Right renal cortex interstitium (tissue), 3 donors: ENCODE measurements at regions not wholly inside any gene's neighbourhood (a gene's known extent, or its start where the extent isn't known, plus 50 kb on each side); places are given as distances from the start of the nearest gene placed in this dataset.
"Not testable (repeated sequence)": the region's sequence is repeated elsewhere in the genome, so short reads cannot be mapped to it uniquely, and the experiment has no call there.

ENCODE experiments used
- DNase-seq, 3 donors: peaks; one replicate each; pipeline ENCODE4 v3.0.0-alpha.2; 2013; ENCODE audit warnings: low read depth in 3 of 3, low spot score in 2 of 3

DNA sequence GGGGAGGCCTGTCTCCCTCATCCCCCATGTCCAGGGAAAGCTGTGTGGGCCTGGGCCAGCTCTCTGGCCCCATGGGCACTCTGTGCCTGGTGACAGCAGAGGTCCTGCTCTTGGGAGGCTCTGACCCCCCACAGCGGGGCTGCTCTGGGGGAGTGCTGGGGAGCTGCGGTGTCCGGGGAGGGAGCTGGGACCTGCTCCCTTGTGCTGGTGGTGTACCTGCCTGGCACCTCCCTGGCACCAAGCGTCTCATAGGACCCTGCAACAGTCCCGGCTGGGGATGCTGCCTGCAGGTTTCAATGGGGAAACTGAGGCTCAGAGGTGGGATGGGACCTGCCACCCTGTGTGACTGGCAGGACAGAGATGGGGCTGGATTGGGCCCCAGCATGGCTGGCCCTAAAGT lies 111.3 kb downstream of the KIF26A start:
- no peak for DNase-seq

DNA sequence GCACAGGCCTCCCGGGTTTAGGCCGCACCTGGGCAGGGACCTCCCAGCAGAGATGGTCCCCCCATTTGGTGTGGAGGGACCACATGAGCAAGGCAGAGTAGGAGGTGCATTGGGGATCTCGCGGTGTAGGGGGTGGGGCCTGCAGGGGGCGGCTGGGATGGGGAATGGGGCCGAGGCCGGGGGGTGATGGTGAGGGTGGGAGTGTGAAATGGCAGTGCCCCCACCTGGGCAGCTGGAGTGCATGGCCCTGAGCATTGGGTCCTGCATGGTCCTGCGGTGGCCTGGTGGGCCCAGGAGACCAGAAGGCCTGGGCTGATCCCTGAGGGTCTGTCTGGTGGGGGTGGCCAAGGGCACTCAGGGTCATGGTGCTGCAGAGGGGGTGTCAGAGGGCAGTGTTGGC lies 111.8 kb downstream of the KIF26A start:
- no peak for DNase-seq

DNA sequence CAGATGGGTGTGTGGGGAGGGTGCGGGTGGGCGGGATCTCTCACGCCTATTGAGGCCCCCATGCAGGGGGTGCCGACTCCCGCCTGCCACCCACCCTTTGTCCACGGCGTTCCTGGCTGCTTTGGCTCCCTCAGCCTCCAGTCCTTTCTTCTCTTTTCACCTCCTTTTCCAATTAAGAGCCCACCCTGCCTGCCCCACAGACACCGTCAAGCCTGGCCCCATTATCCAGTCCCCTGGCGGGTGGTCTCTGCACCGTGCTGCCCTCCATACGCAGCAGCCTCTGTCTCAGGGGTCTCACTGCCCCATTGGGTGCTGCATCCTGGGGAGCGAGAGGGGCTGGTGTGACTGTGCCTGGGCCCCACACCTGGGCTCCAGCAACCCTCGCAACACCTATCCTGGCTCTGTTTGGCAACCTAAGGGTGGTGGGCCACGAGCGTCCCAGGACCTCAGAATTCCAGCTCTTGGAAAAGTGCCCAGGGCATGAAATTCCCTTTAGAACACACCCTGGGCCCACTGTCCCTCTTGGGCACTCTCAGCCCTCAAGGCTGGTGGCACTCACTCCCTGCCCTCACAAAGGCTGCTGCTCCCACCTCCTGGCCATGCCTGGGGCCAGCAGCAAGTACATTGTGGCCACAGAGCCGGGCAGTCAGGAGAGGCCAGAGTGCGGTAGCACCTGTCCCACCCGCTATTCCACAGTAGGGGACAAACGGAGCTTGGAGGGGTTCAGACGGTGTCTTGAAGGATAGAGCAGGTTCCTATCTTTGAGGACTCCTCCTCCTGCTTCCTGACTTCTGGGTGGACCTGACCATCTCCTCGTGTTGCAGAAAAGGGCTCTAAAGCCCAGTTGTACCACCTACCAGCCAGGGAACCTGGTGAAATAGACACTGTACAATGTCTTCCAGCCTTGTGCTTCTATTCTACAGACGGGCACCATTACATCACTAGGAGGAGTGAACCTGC lies 114.1 kb downstream of the KIF26A start:
- no peak for DNase-seq

DNA sequence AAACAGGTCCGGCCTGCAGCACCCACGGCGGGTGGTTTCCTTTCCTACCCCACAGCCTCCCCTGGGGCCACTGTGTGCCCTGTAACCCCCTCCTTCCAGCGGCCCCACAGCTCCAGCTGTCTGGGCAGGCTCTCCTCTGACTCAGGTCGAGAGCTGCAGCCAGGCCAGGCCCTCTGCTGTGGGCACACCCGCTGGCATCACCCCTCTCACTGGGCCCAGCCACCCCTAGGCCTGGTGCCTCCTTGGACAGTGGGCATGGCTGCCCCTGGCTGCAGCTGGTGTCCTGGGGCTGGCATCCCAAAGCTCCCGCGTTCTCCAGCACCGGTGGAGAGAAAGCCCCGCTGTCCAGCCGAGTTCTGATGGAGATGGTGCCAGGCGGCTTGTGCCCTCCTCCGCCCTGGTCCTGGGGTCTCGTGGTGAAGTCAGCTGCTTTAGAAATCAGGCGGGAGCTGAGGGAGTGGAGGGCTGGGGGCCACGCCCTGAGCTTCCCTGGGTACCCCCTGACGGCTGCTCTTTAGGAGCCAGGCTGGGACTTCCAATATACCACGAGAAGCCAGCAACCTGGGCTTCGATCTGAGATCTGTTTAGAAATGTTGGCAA lies 114.9 kb downstream of the KIF26A start:
- no peak for DNase-seq

DNA sequence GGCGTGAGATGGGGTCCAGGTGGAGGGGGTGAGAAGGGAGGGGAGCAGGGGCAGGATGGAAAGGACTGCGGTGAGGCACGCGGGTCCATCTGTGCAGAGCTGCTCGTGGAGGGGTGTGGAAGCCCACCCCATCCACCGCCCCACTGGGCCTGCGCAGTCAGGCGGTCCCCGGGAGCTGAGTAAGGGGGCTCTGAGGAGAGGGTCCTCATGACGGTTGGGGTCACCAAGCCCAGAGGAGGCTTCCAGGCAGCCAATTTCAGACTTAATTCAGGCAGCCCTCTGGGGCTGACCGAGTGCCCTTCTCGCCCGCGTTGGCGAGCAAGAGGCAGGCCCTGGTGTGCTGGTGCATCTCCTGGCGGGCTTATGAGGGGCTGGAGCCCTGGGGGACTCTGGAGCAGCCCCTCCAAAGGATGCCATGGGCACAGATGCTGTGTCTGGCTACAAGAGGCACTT lies 115.5 kb downstream of the KIF26A start:
- no peak for DNase-seq

DNA sequence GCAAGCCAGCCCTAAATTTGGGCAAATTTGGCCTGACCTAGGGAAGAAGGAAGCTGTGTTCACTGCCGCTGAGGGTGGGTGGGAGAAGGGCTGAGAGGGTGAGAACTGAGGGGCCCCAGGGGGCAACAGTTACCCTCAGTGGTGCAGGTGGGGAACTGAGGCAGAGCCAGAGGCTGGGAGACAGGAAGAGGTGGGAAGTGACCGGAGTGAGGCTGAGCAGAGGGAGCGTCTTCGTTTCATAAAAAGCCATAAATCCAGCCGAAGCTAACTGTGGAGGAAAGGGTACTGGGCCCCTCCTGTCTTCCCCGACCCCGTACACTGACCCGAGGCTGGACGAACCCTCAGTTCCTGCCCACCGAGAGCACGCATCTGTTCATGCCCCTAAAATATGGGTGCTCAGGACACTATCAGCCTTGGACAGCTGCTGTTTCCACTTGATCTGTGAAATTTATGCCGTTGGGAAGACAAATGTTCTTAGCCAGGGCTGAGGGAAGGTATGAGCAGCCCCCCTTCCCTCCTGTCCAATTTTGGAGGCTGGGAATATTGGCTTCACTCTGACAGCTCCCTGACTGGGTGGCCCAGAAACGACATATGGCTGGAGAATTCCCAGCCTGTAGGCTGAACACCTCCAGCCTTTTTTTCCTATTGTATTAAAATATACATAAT lies 116.5 kb downstream of the KIF26A start:
- DNase-seq = no peak

DNA sequence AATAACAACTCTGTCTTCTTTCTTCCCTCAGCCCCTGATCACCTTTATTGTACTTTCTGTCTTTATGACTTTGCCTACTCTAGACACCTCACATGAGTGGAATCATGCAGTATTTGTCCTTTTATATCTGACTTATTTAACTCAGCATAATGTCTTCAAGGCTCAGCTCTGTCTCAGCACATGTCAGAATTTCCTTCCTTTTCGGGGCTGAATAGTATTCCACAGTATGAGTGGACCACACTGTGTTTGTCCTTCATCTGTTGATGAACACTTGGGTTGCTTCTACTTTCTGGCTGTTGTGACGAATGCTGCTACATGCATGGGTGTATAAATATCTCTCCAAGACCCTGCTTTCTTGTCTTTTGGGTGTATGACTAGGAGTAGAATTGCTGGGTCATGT lies 117.6 kb downstream of the KIF26A start:
- DNase-seq = no peak

DNA sequence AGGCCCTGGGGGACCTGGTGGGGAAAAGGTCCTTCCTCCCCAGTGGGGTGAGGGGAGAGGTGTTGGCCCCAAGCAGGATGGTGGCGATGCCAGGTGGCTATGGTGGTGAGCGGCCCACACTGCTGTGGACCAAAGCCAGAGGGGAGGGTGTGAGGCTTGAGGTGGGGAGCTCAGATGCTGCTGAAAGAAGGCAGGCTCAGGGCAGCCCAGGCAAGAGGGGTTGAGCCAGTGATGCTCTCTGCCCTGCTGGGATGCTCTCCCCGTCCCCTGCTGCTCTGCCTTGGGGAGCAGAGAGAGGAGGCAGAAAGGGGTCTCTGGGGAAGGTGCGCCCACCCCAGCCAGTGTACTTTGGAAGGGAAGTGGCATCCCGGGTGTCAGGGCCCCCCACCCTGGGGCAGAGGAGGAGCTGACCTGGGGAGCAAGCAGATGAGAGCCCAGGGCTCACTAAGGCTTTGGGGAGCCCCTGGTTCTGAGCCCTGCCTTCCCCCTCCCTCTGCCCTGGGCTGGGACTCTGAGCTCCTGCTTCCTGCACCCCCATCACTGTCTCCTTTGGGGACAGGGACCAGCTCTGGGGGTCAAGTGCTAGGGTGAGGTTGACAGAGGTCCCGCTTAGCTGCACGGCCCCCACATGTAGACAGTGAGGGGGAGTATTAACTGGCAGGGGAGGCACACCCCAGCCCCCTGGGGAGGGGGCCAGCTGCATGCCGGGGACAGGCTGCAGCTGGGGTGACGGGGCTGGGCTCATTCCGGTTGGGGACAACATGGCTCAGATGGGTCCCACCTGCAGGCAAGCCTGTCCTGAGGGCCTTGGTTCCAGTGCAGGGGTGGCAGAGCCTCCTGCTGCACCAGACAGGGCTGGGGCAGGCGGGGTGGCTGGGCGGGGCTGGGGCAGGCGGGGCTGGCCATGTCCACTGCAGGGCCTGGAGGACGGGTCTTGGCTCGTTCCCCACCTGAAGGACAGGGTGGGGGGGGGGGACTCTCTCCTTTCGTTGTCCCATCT lies 124.4 kb downstream of the KIF26A start:
- no peak for DNase-seq

DNA sequence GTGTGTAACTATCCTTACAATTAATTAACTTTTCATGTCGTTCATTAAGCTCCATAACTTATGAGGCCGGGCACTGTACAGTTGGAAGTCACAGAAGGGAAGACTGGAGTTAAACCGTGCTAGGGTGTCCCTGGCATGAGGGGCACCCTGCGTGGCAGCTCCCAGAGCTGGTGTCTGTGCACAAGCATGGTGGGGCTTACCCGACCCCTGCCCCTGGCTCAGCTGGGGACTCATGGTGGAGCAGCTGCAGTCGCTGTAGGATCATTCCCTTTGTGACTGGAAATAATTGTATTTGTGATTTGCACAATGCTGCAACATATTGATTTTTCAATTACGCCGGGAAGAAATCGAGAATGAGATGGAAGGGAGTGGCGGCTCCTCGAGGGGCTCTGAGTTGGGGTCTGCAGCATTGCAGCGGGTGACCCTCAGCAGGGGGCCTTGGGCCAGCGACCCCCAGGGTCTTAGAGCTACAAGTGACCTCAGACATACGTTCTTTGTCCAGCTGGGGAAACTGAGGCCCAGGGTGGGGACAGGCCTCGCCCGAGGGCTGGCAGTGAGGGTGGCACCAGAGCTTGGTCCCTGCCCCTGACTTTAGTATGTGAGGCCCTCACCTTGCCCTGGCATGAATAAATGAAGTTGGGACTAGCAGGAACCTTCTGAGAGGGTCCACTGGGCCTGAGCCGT lies 125.4 kb downstream of the KIF26A start:
- no peak for DNase-seq

DNA sequence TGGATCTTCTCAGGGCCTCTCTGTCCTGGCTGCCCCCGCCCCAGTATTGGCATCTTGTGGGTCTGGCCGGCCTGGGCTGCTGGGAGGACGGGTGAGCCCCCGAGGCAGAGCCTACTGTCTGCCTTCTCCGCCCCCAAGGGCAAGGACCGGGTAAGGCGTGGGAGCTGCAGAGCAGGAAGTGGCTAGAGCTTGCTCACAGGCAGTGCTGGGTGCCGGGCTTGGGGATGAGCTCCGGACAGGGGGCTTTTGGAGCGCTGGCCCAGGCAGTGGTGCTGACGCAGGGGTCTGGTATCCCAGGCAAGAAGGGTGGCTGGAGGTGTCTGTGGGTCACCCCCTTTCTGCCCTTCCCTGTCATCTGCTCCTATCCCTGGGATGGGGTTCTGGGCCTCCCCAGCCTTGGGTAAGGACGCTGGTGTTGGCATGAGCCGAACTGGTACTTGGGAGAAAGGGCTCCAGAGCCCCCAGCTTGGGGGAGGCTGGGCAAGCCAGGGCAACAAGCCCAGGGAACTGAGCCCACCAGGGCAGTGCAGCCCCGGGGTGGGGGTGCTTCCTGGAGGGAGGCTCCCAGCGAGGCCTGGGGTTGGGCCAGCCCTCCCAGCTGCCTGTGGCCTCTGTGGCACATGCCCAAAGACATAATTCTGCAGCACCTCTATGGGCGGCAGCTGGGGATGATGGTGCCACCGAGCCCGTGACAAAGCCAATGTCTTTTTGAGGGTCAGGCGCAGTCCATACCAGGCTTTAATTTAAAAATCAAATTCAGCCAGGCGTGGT lies 126.3 kb downstream of the KIF26A start:
- DNase-seq = no peak

DNA sequence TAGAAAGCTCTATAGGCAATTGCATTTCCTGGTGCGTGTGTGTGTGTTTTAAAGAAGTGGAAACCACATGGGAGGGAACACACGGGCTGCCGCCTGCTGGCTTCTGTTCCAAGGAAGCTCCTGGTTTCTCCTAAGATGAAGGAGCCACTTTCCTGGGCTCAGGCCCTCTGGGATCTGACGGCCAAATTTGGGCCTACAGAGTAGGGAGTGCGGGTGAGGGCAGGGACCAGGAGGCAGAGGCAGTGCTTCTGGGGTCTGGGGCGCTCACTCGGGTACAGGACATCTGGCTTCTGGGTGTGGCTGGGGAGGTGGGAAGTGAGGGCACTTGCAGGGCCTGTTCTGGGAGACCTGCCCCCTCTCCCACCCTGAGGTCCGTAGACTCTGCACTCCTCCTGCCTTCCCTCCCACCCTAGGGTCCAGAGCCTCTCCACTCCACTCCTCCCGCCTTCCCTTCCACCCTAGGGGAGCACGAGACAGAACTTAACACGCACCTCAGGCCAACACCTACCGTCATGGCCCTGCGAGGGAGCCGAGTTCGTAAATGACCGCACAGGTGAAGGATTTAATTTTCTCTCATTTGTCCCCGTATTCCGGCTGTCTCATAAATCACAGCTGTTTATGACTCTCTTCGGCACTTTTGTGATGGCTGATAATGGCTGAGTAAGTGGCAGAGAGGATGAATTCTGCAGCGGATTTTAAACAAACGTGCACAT lies 127.7 kb downstream of the KIF26A start:
- no peak for DNase-seq

DNA sequence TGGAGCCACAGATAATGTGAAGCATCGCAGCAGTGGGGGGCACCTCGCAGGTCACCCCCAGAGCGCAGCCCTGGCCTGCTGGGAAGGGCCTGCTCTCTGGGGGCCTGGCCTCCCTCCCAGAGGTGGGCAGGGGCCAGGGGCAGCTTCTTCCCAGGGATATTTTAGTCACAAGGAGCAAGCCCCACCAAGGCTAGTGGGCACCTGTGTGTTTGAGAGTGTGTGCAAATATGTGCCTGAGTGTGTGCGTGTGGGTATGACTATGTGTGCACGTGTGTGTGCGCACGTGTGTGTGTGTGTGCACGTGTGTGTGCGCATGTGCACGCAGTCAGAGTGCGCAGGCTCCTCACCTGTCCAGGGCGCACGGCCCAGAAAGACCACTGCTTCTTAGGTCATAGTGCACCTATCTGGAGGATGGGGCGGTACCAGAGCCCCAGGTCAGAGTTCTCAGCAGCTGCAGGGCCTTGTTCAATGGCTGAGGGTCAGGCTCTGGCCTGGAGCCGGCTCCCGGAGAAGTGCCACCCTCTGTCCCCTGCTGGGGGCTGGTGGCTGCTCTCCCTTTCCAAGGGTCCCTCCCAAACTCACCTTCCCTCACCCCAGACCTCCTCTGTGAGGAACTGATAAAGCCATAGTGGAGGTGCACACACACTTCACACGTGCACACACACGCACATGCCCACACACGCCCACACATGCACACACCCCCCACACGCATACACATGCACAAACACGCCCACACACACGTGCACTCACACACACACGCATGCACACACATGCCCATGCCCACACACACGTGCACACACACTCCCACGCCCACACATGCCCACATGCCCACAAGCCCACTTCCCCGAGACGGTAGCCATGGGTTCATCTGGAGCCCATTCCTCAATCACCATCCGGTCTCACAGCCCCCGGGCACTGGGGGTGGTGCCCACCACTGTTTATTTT lies 128.5 kb downstream of the KIF26A start:
- no peak for DNase-seq

DNA sequence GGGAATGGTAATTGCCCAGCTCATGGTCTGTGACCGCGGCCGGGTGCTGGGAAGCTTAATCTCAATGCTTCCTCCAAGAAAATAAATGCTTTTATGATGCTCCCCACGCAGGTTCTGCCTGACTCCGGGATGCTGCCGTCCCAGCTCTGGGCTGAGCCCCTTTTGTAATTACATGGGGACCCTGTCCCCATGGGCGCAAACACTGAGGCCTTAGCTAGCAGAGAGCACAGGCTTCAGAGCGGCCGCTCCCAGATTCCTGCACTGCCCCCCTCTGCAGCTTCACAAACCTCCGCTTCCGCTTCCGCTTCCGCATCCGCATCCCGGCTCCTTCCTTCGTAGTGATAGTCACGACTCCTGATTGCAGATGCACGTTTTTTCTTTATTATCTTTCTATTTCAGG lies 129.5 kb downstream of the KIF26A start:
- DNase-seq = no peak

DNA sequence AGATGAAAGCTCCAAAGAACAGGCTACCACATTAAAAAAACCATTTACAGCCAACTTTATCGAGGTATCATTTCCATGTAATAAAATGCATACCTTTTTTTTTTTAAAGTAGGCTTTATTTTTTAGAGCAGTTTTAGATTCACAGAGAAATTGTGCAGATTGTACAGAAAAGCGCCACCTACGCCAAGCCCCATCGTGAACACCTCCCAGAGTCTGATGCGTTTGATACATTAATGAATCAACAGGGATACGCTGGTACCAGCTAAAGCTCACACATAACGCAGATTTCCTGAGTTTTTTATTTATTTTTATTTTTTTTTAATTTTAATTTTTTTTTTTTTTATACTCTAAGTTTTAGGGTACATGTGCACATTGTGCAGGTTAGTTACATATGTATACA lies 129.9 kb downstream of the KIF26A start:
- DNase-seq = no peak

DNA sequence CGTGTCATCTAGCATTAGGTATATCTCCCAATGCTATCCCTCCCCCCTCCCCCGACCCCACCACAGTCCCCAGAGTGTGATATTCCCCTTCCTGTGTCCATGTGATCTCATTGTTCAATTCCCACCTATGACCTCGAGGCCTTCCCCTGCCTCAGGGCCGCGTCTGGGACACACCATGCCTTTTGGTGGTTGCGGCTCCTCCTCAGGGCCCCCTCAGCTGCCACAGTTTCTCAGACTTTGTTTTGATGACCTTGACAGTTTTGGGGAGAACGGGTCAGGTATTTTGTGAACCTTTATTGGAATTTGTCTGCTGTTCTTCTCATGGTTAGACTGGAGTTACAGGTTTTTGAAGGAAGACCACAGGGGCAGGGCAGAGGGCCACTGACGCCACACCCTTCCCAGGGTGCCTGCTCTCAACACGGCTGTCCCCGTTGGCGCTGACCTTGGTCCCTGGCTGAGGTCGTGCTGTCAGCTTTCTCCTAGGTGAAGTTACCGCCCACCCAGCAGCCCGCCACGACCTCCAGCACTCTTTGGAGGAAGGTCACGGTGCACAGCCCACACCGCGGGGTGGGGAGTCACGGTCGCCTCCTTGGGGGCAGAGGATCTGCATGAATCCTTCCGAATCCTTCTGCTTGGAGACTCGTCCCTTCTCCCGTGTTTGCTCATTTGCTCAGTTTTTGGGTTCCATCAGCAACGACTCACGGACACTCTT lies 130.5 kb downstream of the KIF26A start:
- no peak for DNase-seq

DNA sequence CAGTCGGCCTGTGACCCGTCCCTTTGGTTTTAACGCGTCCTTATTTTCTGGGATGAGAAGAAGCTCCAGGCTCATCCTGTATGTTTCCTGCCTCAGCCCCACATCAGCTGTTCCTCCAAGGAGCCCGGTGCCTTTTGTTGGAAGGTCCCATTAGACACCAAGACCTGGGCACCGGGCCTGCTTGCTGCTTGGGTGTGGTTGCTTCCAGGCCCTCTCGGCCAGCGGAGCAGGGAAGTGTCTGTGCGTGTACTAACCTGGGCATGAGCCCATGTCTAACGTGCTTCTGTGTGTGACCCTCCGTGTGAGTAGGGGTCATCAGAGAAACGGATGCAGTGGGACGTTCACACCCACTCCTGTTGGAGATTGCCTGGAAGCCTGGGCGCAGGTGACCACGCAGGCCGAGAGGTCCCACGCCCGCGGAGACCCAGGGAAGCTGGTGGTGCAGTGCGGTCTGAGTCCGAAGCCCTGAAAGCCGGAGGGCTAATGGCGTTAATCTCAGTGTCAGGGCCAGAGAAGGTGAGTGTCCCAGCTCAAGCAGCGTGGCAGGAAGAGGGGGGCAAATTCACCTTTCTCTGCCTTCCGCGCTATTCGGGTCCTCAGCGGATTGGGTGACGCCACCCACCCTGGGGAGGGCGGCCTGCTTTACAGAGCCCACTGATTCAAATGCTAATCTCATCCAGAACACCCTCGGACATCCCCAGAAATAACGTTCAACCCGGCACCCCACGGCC lies 131.3 kb downstream of the KIF26A start:
- not testable (repeated sequence) for DNase-seq
